ENCODE measurements at regions not wholly inside any gene's neighbourhood (a gene's known extent, or its start where the extent isn't known, plus 50 kb on each side); places are given as distances from the start of the nearest gene placed in this dataset.

- Mint-ChIP-seq H3K36me3 (ENCODE audit: unreplicated experiment) (no peaks in the 10 kb centered on the region), H3K4me1 (ENCODE audit: unreplicated experiment) (no peaks in the 10 kb centered on the region), H3K27me3 (ENCODE audit: unreplicated experiment) (peaks cover 64% of the 10 kb centered on the region), H3K9me3 (ENCODE audit: unreplicated experiment) (no peaks in the 10 kb centered on the region), H3K4me3 (ENCODE audit: unreplicated experiment) (no peak overlapping the region), H3K27ac (ENCODE audit: unreplicated experiment) (no peak overlapping the region)
- TF ChIP-seq, protein P1, sequence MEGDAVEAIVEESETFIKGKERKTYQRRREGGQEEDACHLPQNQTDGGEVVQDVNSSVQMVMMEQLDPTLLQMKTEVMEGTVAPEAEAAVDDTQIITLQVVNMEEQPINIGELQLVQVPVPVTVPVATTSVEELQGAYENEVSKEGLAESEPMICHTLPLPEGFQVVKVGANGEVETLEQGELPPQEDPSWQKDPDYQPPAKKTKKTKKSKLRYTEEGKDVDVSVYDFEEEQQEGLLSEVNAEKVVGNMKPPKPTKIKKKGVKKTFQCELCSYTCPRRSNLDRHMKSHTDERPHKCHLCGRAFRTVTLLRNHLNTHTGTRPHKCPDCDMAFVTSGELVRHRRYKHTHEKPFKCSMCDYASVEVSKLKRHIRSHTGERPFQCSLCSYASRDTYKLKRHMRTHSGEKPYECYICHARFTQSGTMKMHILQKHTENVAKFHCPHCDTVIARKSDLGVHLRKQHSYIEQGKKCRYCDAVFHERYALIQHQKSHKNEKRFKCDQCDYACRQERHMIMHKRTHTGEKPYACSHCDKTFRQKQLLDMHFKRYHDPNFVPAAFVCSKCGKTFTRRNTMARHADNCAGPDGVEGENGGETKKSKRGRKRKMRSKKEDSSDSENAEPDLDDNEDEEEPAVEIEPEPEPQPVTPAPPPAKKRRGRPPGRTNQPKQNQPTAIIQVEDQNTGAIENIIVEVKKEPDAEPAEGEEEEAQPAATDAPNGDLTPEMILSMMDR (IDR thresholded peaks at IDR 0.05), result no peak
- DNase-seq (ENCODE audit: extremely low spot score, unreplicated experiment), result no peak
Observed at GRCh38 chr16:86305440-86305839, 204.9 kb upstream of the FOXF1 start.

- Mint-ChIP-seq H3K27me3 (ENCODE audit: unreplicated experiment) (peaks cover 59% of the 10 kb centered on the region), H3K4me3 (ENCODE audit: unreplicated experiment) (no peak overlapping the region), H3K27ac (ENCODE audit: unreplicated experiment) (no peak overlapping the region), H3K9me3 (ENCODE audit: unreplicated experiment) (no peaks in the 10 kb centered on the region), H3K36me3 (ENCODE audit: unreplicated experiment) (no peaks in the 10 kb centered on the region), H3K4me1 (ENCODE audit: unreplicated experiment) (no peaks in the 10 kb centered on the region)
- no peak for DNase-seq (ENCODE audit: extremely low spot score, unreplicated experiment)
- TF ChIP-seq, protein P1 (IDR thresholded peaks at IDR 0.05), result no peak
Observed at GRCh38 chr16:86306011-86306644, 204.2 kb upstream of the FOXF1 start.

DNA sequence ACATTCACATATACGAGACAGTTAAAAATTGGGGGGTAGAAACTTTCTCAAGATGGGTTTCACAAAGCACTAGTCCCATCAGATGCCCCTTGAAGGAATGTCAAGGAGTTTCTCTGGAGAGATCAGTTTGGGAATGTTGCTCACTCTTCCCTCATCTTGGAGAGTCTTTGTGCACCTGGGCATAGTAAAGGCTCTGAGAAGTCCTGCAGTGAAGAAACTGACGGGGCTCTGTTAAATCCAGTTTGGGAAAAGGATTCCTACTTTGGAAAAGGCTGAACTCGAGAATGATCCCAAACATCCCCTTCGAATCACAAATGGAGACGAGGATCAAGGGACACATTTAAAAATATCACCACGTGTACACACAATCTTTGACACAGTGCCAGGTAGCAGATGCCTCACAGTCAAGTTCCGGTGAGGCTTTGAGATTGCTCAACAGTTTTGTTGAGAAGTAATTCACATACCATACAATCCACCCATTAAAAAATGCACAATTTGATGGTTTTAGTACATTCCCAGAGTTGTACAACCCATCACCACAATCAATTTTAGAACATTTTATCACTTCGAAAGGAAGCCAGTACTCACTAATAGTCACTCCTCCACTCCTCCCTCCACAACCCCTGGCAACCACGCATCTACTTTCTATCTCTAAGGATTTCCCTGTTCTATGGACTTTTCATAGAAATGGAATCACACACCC, 203.4 kb upstream of the FOXF1 start:
- no peak overlapping the region for H3K4me3 Mint-ChIP-seq (ENCODE audit: unreplicated experiment)
- H3K36me3 Mint-ChIP-seq (ENCODE audit: unreplicated experiment), result no peaks in the 10 kb centered on the region
- H3K27ac Mint-ChIP-seq (ENCODE audit: unreplicated experiment), result no peak overlapping the region
- TF ChIP-seq, protein P1 (IDR thresholded peaks at IDR 0.05), result no peak
- DNase-seq (ENCODE audit: extremely low spot score, unreplicated experiment), result no peak
- no peaks in the 10 kb centered on the region for H3K9me3 Mint-ChIP-seq (ENCODE audit: unreplicated experiment)
- peaks cover 51% of the 10 kb centered on the region for H3K27me3 Mint-ChIP-seq (ENCODE audit: unreplicated experiment)
- no peaks in the 10 kb centered on the region for H3K4me1 Mint-ChIP-seq (ENCODE audit: unreplicated experiment)

DNA sequence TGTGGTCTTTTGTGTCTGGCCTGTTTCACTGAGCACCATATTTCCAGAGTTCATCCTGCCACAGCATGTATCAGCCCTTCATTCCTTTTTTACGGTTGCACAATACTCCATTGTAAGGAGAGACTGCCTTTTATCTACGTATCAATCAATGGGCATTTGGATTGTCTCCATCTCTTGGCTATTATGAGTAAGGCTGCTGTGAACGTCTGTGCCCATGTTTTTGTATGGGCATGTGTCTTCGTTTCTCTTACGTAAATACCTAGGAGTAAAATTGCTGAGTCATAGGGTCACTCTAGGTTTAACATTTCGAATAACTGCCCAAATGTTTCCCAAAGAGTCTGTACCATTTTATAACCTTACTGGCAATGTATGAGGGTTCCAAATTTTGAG, 202.8 kb upstream of the FOXF1 start:
- H3K9me3 Mint-ChIP-seq (ENCODE audit: unreplicated experiment), result no peaks in the 10 kb centered on the region
- no peak overlapping the region for H3K27ac Mint-ChIP-seq (ENCODE audit: unreplicated experiment)
- H3K27me3 Mint-ChIP-seq (ENCODE audit: unreplicated experiment), result peaks cover 49% of the 10 kb centered on the region
- TF ChIP-seq, protein P1 (IDR thresholded peaks at IDR 0.05), result no peak
- no peaks in the 10 kb centered on the region for H3K36me3 Mint-ChIP-seq (ENCODE audit: unreplicated experiment)
- DNase-seq (ENCODE audit: extremely low spot score, unreplicated experiment), result no peak
- H3K4me3 Mint-ChIP-seq (ENCODE audit: unreplicated experiment), result no peak overlapping the region
- H3K4me1 Mint-ChIP-seq (ENCODE audit: unreplicated experiment), result no peaks in the 10 kb centered on the region

DNA sequence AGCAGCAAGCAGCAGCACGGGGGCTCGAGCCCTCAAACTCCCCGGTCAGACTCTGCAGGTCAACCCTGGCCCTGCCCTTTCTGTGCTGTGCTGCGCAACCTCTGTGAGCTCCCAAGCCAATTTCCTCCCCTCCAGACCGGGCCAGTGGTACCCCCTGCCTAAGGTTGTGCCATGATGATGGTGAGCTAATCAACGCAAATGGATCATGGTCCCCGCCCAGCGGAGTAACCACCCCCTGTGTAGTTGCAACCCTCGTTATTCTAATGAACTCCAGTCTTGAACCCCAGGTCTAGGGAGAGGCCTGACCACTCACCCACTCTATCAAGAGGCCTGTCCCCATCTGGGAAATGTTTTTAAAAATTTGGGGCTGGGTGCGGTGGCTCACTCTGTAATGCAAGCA, 201.8 kb upstream of the FOXF1 start:
- no peak overlapping the region for H3K4me3 Mint-ChIP-seq (ENCODE audit: unreplicated experiment)
- no peaks in the 10 kb centered on the region for H3K4me1 Mint-ChIP-seq (ENCODE audit: unreplicated experiment)
- H3K9me3 Mint-ChIP-seq (ENCODE audit: unreplicated experiment), result no peaks in the 10 kb centered on the region
- peaks cover 44% of the 10 kb centered on the region for H3K27me3 Mint-ChIP-seq (ENCODE audit: unreplicated experiment)
- no peaks in the 10 kb centered on the region for H3K36me3 Mint-ChIP-seq (ENCODE audit: unreplicated experiment)
- DNase-seq (ENCODE audit: extremely low spot score, unreplicated experiment), result no peak
- TF ChIP-seq, protein P1 (IDR thresholded peaks at IDR 0.05), result no peak
- no peak overlapping the region for H3K27ac Mint-ChIP-seq (ENCODE audit: unreplicated experiment)
